Left renal pelvis (tissue), 4 donors: ENCODE measurements at regions not wholly inside any gene's neighbourhood (a gene's known extent, or its start where the extent isn't known, plus 50 kb on each side); places are given as distances from the start of the nearest gene placed in this dataset.

Source experiments
- DNase-seq, 4 donors: peaks; one replicate each; pipeline ENCODE4 v3.0.0-alpha.2; 2013; ENCODE audit warnings: low read depth in 4 of 4, low spot score in 3 of 4

DNA sequence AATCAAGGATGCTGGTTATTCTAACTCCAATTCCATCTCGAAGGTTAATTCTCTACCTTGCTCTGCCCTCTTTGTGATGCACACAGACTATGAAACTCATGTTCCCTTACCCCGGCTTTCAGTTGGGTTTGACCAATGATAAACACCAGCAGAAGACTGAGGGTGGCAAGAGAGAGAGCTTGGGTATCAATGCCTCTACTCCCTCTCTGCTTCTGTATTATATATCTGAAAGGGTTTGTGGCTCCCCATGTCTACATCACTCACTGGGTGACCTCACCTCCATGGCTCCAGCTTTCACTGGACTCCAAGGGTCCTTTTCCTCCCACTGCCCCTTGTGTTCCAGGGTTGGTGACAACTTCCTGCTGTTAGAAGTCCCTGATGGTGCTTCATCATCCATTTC is 659.0 kb upstream of the TBX3 start:
- no peak for DNase-seq

DNA sequence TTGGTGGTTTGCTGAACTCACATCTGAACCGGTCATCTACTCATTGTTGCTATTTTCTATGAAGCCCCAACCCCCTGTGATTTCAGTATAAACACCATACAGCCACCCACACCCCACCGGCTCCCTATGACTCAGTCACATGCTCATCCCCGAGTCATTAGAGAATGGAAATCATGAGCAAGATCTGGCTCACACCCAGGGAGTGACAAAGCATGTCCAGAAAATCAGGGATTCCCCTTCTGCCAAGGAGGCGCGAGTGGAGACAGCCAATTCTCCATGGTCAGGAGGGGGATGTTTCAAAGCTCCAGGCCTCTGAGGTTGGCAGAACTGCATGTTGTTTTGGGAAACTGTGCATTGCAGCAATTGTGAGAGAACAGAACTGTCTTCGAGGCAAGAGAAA is 657.5 kb upstream of the TBX3 start:
- DNase-seq, result no peak

DNA sequence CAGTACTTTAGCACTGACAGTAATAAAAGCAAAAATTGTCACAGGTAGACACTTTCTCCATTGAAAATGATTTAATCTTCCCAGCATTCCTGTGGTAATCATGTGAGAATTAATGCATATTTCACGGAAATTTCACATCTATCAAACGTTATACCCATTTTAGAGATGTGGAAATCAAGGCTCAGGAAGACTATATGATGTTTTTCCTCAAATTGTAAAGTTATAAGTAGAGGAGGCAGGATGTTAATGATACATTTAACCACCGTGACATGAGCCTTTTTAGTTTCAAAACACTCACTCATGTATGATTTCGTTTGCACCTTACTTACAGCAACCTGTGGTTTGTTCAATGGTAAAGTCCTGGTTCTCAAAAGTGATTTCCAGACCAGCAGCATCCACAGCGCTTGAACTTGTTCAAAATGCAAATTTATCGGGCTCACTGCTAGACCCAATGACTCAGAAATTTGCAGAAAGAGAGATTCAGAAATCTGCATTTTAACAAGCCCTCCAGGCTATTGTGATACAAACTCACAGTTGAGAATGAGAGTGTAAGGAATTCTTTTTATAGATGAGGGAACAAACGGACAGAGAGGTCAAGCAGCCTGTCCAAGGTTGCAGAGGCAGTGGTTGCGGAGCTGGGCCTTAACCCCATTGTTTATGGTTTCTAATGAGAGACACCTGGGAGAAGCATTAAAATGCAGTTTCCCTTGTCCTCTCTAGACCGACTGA is 654.8 kb upstream of the TBX3 start:
- DNase-seq, result no peak

DNA sequence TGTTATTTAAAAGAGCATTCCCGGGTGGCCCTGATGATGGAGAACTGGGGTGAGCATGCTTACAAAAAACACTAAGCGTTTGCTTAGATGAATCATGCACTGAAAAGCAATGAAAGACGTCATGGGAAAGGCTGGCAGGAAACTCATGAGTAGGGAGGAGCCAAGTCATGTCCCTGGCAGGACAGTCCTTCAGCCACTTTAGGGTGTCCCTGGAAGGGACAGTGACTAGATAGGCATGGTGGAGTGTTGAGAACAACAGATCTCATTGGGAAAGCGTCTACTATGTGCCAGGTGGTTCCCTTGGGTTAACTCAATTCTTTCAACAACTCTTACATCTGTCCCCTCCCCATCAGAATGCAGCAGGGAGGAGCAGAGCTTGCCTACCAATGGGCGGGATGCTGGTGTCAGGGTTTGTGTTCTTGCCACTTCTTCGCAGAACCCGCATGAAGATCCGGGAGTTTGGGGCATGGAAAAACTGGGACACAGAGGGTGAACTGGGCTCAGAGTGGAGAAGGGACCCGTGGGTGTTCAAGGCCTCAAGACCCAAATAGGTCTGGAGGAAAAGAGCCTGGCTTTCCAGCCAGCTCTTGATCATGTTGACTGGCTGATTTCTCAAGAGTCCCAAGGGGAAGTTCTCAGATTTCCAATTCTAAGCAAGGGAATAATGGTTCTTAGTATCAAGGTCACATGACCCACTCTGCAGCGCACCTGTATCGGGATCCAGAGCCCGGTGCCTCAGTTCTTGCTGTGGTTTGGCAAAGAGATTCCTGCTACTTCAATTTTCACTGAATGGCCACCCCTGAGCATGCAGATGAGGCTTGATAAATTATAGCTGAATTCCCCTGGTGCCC is 653.9 kb upstream of the TBX3 start:
- no peak for DNase-seq

DNA sequence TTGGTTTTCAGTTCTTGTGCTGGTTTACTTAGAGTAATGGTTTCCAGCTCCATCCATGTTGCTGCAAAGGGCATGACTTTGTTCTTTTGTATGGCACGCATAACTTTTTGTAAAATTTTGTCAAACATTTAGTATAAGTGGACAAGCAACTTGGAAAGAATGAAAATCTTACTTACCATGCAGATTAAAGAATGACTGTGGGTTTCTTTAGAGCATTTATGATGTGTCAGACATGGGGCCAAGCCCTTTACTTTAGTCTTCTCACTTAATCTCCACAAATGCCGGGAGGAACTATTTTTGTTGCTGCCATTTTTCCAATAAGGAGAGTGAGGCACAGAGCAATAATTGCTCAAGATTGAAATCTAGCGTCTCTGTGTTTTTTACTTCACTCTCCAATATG is 652.5 kb upstream of the TBX3 start:
- no peak for DNase-seq

DNA sequence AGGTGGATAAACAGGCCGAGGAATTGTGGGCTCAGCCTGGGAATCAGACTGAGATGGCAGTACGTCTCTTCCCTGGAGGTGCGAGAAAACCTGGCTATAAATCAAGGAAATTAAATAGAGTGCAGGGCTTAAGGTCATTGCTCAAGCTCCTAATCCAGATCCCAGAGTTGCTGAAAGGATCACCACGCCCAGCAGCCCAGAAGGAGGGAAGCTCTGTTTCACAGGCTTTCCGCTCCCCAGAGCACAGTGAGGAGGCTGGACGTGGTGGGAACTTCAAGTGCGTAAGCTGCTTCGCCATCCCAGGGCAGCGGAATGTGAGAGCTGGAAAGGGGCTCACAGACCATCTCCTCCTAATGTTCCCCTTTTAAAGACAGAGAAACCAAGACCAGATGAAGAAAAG is 651.6 kb upstream of the TBX3 start:
- DNase-seq, result no peak

DNA sequence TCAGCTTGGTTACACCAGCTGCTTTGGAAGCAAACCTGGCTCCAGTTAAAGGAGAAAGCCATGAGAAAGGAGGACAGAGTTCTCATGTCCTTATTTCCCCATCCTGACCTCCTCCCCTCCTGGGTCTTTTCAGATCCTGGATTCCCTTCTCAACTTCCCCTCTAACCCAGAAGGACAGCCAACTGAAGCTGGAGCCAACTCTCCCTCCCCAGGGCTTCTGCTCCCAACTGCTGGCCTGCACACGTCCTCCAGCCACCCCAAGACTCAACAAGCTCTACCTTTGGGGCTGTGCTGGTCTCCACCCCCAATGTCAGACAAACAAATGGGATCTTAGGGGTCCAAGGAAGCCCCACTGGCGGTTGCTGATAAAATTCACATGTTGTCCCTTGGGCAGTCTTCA is 651.1 kb upstream of the TBX3 start:
- DNase-seq, result no peak

DNA sequence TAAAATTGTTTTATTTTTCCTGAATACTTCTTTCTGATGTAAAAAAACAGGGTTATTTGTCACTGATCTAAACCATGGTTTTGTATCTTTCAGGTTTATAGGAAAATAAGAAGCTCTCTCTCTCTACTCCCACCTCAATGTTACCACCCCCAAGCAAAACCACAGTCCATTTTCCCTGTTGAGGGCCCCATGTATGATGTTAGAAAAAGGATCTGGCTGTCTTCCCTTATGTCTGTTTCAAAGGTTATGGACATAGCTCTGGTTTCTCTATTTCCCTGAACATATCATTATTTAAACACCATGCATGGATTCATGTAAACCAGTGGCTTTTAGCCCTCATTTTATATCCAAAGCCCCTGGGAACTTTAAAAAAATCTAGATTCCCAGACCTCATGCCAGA is 649.0 kb upstream of the TBX3 start:
- no peak for DNase-seq

DNA sequence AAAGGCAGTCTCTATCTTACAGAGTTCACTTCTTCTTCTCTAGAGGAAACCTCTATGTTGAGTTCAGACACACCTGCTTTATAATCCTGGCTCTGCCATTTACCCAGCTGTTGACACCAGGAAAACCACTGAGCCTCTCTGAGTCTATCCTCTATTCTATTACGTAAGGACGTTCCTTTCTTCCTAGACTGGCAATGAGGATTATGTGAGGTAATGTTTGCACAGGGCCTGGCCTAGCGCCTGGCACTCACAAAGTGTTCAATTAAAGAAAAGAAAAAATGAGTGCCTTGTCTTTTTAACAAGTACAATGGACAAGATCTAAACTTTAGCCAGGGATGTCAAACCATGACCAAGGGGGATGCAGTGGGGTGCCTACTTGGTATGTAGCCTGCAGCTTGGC is 641.9 kb upstream of the TBX3 start:
- no peak for DNase-seq

DNA sequence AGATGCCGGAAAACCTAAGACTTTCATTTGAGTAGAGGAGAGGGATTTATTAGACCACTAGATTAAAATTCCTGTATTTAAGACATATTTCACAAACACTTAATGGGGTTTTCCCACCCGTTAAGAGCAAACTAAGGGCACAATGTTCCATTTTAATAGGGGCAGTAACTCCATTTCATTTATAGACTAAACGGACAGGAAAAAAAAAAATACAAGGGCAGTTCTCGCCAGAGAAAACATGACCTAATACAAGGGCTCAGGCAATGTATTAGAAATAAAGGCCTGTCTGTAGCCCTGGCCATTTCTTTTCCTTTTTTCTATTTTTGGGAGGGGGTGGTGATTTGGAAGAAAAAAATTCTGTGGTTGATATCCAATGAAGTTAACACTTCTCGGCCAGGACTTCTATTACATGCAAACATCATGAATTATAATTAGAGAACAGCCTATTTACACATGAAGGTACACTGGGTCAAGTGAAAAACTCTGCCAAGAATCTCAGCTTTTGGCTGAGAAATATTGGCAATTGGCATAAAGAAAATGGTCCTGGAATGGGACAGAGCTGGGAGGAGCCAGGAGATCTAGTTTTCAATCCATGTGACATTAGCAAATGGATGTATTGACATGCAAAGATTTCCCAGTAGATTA is 641.1 kb upstream of the TBX3 start:
- no peak for DNase-seq

DNA sequence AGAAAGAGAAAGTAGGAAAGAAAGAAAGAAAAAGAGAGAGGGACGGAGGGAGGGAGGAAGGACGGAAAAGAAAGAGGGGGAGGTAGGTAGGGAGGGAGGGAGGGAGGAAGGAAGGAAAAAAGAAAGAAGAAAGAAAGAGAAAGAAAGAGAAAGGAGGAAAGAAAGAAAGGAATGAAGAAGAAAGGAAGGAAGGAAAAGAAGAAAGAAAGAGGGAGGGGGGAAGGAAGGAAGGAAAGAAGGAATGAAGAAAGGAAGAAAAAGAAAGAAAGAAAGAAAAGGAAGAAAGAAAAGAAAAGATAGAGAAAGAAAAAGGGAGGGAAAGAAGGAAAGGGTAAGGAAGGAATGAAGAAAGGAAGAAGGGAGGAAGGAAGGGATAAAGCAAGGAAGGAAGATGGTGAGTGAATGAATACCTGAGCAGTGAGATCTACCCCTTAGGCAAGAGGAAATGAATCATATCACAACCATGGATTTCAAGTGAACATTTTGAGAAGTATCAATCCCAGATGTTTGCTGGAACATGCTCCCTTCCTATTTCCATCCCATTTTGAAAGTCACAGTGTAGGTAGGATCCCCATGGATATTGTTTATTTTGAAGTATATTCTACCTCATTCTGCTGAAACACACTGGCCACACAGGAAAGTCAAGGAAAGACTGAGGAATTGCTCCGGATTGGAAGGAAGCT is 639.4 kb upstream of the TBX3 start:
- DNase-seq, result no peak

DNA sequence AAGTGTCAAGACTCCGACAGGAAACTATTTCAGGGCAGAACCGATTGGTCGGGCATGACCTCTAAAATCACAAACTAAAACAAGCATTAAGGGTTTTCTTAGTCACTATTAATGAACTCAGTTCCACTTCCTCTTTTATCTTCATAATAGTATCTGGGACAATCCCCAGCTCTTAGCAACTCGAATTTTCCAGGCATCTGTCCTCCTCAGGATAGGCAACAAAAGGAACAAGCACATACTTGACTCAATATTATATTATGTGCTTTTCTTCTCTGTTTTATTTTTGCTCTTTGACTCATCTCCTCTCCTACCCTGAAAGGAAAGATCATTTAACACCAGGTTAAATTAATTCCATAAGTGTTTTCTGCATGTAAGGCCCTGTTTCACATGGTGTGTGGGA is 638.3 kb upstream of the TBX3 start:
- DNase-seq, result no peak

DNA sequence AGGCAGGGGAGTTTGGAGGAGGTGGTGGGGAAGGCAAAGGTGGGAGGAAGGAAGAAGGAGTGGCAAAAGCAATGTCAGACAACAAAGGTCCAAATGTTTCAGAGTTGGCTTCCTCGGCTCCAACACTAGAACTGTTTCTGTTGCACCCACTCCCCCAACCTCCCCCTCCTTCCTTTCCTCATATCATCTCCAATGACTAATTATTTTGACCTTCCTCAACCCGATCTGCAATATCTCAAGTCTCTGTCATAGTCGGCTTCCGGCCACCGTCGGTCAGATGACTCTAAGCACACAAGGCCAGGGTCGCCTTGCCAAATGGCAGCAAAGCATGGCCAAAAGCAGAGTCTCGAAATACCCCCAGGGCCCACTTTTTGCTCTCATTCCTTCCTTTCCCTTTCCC is 637.0 kb upstream of the TBX3 start:
- no peak for DNase-seq

DNA sequence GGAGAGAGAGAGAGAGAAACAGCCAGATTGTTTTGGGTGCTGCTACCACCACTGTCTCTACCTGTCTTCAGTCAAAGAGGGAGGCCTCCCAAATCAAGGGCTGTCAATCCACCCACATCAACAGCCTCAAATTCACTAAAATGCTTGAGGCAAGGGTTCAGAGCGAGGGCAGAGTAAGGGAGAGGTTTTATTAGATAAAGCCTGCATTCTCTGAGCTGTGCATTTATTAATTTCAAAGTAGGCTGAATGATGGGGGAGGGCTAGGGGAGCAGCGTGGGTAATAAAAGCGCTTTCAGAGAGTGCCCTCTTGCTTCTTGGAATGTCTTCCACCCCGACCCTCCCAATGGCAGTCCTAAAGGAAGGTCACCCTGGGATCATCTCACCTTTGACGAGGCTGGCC is 636.5 kb upstream of the TBX3 start:
- DNase-seq, result no peak

DNA sequence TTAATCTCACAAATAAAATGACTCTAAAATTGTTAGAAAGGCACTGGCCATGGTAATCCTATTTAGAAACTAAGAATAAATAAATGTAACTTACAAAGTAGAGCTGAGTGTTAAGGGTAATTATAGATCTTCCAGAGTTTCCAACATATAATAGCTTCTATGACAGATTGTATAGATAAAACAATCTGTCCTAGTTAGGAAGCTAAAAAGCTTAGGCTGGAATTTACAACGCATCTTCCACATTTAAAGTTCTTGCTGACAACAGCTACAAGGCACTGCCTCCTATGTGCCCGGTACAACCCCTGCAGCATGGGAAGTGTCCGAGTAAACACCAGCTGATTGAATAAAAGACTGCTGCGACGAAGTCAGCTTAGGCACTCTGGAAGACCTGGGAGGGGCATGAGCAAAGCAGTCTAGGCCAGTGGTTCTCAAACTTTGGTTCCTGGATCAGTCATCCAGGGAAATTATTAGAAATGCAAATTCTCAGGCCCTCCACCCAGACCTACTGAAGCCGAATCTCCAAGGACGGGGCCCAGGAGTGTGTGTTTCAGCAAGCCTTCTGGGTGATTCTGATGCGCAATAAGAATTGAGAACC is 635.6 kb upstream of the TBX3 start:
- no peak for DNase-seq

DNA sequence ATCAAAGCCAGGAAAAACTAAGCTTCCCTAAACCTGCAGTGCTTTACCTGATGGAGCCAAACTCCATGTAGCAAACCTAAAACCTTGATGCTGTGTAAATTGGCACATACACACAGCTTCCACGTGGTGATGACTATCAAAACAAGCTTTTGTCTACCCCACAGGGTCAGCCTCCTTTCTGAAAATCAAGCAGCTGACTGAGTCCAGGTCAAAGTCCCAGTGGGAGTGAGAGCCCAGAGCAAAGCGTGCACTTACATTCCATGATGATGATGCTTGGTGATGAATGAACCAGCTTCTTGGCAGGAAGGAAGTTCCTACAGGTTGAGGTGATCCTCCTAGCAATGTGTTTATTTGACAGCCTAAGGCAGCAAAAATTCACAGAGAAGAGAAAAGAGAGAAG is 630.0 kb upstream of the TBX3 start:
- no peak for DNase-seq

DNA sequence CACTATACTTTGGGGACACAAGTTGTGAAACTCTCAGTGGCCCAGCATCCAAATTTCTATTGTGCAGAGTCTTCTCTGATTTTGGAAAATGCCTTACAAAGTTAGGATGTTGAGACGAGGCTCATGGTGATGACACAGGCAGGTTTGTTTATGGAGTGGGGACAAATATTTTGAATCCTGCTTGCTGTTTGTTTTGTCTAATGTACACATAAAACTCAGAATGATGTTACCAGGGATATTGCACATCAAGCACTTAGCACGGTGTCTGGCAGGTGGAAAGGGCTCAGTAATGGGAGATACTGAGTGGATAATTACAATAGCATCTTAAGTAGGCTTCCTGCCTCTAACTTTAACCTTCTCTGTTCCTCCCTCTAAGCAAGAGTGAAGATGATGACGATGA is 628.9 kb upstream of the TBX3 start:
- no peak for DNase-seq

DNA sequence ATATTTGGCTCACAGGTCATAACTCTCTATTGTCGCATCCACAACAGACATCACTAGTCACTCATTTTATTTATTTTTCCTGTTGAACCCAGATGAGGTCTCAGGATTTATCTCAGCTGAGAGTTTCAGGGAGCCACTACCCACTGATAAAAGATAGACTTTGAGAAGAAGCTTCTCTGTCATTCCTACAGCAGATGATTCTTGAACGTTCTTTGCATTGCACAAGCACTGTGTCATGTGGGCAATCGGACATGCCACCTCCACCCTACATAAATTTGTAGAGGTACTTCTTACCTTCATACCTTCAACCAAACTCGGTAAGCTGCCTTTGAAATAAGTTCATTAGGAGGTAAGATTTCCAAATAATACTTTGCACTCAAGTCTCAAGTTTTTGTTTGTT is 627.9 kb upstream of the TBX3 start:
- no peak for DNase-seq

DNA sequence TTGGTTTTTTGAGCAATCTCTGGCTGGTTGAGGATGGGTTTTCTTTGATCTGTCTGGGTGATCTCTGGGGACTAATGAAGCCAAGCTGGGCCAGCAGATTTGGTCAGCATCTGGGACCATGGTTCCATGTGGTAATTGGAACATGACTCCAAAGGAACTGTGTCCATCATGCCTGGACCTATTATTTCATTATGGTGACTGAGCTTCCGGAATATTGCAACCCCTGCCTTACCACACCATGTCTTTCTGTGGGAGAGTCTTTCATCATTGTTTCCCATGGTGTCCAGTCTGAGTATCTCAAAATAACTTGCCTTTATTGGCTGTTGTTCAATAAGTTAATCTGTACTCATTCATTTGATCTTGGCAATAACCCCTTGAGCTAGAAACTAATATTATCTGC is 624.9 kb upstream of the TBX3 start:
- DNase-seq, result no peak

DNA sequence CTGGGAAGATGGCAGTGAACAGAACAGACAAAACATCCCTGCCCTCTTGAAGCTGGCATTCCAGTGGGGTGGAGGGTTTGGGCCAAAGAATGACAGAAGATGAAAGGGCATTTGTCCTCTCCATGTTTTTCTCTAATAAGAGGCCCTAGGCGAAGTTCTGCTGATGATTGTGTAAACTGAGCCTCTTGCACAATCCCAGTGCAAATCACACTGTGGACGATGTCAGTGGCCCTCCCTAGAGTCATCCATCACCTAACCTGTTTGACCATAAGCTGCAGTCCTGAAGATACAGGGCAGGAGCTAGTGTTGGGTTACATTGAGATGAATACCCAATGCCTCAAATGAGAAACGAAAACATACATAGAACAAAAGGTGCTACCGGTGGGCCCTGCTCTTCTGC is 622.4 kb upstream of the TBX3 start:
- no peak for DNase-seq

DNA sequence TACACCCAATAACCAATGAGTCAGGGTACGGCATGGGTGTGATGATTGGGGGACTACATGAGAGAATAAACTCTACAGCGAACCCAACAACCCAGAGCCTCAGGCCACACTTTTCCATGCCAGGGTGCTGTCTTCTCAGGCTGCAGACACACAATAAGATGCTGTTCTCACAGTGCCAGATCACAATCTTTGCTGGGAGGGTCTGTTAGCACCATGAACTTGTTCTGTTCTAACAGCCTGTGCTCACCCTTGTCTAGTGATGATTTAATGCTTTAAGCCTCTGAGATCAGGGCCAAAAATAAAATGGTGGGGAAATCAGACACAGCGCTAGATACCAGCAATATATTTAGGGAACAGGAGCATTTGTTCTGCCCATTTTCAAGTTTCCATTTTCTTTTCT is 621.9 kb upstream of the TBX3 start:
- no peak for DNase-seq
